ENCODE measurements at regions not wholly inside any gene's neighbourhood (a gene's known extent, or its start where the extent isn't known, plus 50 kb on each side); places are given as distances from the start of the nearest gene placed in this dataset.
A peak's percentile ranks its signal among the peaks of the same experiment; 100 is the strongest.

DNA sequence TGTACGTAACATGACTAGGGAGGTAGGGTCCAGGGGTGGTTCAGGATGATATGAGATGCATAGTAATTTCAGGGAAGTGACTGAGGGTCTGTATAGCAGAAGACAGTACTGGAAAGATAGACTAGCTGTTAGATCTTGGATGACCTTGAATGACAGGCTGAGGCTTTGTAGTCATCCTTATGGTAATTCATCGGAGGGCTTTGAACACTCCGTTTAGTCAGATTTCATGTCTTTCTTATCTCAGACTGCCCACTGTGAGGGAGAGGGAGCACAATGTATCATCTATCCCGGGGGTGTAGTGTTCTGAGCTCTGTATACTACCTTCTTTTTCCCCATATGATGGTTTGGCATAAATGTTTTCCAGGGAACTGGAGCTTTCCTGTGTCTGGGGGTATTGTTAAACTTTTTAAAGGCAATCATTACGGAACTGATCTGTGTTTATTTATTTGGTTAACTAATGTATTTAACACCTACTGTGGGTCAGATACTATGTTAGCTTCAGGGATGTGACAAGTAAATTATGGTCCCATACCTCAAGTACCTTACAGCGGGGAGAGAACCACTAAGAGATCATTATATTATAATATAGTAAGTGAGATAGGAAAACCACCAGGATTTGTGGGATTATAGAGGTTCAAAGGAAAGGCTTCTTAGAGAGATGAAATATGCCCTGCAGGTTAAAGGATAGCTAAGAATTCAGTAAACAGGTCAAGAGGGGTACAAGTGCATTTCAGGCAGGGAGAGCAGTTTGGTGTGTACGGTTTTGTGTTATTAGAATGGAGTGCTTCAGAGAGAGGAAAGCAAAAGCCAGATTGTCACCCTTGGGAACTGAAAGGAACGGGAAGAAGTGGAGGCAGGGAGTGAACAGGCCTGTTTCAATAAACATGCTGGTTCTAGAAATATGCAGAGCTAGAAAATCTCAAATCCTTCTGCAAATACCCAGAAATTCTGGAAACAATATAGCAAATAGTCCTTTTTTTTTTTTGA, 164.8 kb upstream of the KL start:
- no peaks in the 10 kb centered on the region for H3K36me3 ChIP-seq (ENCODE audit: control insufficient read depth in 2 of 3, insufficient read depth in 3 of 3, low read length in 3 of 3)
- intact Hi-C loops (cut with DNase I), result no loop called here
- H3K27me3 ChIP-seq (ENCODE audit: control insufficient read depth, insufficient read depth, low read length), result no peaks in the 10 kb centered on the region
- H3K9me3 ChIP-seq (ENCODE audit: control insufficient read depth in 2 of 3, insufficient read depth in 1 of 3, low read length in 3 of 3), result no peaks in the 10 kb centered on the region
- no peak overlapping the region for H3K4me3 ChIP-seq (ENCODE audit: low read length in 3 of 3)
- DNase-seq (peak in 2 of 5 donors; percentile 26 to 53), FAIRE-seq (no peak)
- peaks cover 0 to 8% (median 0%) of the 10 kb centered on the region in 3 donors for H3K4me1 ChIP-seq (ENCODE audit: control insufficient read depth in 2 of 3, insufficient read depth in 2 of 3, low read depth in 1 of 3, low read length in 3 of 3)
- H3K9ac ChIP-seq (ENCODE audit: low read length in 3 of 3), result no peak overlapping the region
- no peak overlapping the region for H3K27ac ChIP-seq (ENCODE audit: low read depth in 2 of 2, low read length in 2 of 2)
- TF ChIP-seq, protein P1, sequence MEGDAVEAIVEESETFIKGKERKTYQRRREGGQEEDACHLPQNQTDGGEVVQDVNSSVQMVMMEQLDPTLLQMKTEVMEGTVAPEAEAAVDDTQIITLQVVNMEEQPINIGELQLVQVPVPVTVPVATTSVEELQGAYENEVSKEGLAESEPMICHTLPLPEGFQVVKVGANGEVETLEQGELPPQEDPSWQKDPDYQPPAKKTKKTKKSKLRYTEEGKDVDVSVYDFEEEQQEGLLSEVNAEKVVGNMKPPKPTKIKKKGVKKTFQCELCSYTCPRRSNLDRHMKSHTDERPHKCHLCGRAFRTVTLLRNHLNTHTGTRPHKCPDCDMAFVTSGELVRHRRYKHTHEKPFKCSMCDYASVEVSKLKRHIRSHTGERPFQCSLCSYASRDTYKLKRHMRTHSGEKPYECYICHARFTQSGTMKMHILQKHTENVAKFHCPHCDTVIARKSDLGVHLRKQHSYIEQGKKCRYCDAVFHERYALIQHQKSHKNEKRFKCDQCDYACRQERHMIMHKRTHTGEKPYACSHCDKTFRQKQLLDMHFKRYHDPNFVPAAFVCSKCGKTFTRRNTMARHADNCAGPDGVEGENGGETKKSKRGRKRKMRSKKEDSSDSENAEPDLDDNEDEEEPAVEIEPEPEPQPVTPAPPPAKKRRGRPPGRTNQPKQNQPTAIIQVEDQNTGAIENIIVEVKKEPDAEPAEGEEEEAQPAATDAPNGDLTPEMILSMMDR (IDR thresholded peaks at IDR 0.05; ENCODE audit: borderline replicate concordance, extremely low read depth, insufficient read depth), result no peak

DNA sequence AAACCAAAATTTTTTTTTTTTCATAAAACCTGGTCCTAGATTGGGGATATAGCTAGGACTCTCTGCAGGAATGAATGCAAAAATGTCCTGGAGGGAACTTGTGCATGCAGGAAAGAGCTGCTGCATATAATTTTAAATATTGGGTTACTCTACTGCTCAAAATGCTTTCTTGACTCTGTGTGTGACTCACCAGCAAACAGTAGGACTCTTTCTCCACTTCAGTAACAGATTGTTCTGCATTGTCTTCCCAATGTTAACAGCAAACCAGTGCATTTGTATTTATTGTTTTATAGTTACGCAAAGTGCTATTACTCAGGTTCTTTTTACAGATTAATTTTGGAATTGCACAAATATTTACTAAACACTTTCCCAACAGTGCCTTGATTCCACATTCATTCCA, 163.7 kb upstream of the KL start:
- DNase-seq (no peak), FAIRE-seq (no peak)
- TF ChIP-seq, protein P1 (IDR thresholded peaks at IDR 0.05; ENCODE audit: borderline replicate concordance, extremely low read depth, insufficient read depth), result no peak
- no peaks in the 10 kb centered on the region for H3K9me3 ChIP-seq (ENCODE audit: control insufficient read depth in 2 of 3, insufficient read depth in 1 of 3, low read length in 3 of 3)
- H3K9ac ChIP-seq (ENCODE audit: low read length in 3 of 3), result no peak overlapping the region
- H3K27ac ChIP-seq (ENCODE audit: low read depth in 2 of 2, low read length in 2 of 2), result no peak overlapping the region
- no peaks in the 10 kb centered on the region for H3K27me3 ChIP-seq (ENCODE audit: control insufficient read depth, insufficient read depth, low read length)
- no peak overlapping the region for H3K4me3 ChIP-seq (ENCODE audit: low read length in 3 of 3)
- H3K4me1 ChIP-seq (ENCODE audit: control insufficient read depth in 2 of 3, insufficient read depth in 2 of 3, low read depth in 1 of 3, low read length in 3 of 3), result peaks cover 0 to 7% (median 0%) of the 10 kb centered on the region in 3 donors
- no peaks in the 10 kb centered on the region for H3K36me3 ChIP-seq (ENCODE audit: control insufficient read depth in 2 of 3, insufficient read depth in 3 of 3, low read length in 3 of 3)
- intact Hi-C loops (cut with DNase I), result no loop called here

- no peaks in the 10 kb centered on the region for H3K36me3 ChIP-seq (ENCODE audit: control insufficient read depth in 2 of 3, insufficient read depth in 3 of 3, low read length in 3 of 3)
- TF ChIP-seq, protein P1 (IDR thresholded peaks at IDR 0.05; ENCODE audit: borderline replicate concordance, extremely low read depth, insufficient read depth), result no peak
- FAIRE-seq, result no peak
Measured at GRCh38 chr13:32857077-32857476, 159.1 kb upstream of the KL start.

More at GRCh38 chr13:32857077-32857476, 159.1 kb upstream of the KL start:
- H3K27me3 ChIP-seq (ENCODE audit: control insufficient read depth, insufficient read depth, low read length), result no peaks in the 10 kb centered on the region
- H3K27ac ChIP-seq (ENCODE audit: low read depth in 2 of 2, low read length in 2 of 2), result no peak overlapping the region
- no peak overlapping the region for H3K4me3 ChIP-seq (ENCODE audit: low read length in 3 of 3)
- H3K4me1 ChIP-seq (ENCODE audit: control insufficient read depth in 2 of 3, insufficient read depth in 2 of 3, low read depth in 1 of 3, low read length in 3 of 3), result no peaks in the 10 kb centered on the region
- intact Hi-C loops (cut with DNase I), result no loop called here
- peaks cover 0 to 10% (median 0%) of the 10 kb centered on the region in 3 donors for H3K9me3 ChIP-seq (ENCODE audit: control insufficient read depth in 2 of 3, insufficient read depth in 1 of 3, low read length in 3 of 3)
- DNase-seq, result no peak
- H3K9ac ChIP-seq (ENCODE audit: low read length in 3 of 3), result no peak overlapping the region

All from kidney (tissue), 13 donors.